NB4 (cell line): ENCODE measurements at regions not wholly inside any gene's neighbourhood (a gene's known extent, or its start where the extent isn't known, plus 50 kb on each side); places are given as distances from the start of the nearest gene placed in this dataset.

Experiments used
- POLR2A ChIP-seq: IDR thresholded peaks from 2 replicates; pipeline ENCODE4 v1.6.1; 2011; ENCODE audit warnings: mild to moderate bottlenecking; ENCODE audit not compliant: insufficient read length; ENCODE audit errors: extremely low read depth
- TF ChIP-seq, protein P1 (sequence below): IDR thresholded peaks from 2 replicates; pipeline ENCODE4 v1.6.1; 2011; ENCODE audit warnings: low read depth, low read length
- TF ChIP-seq, protein P2 (sequence below): IDR thresholded peaks from one replicate; pipeline ENCODE4 v1.5.1; 2012; ENCODE audit warnings: low read depth, low read length

DNA sequence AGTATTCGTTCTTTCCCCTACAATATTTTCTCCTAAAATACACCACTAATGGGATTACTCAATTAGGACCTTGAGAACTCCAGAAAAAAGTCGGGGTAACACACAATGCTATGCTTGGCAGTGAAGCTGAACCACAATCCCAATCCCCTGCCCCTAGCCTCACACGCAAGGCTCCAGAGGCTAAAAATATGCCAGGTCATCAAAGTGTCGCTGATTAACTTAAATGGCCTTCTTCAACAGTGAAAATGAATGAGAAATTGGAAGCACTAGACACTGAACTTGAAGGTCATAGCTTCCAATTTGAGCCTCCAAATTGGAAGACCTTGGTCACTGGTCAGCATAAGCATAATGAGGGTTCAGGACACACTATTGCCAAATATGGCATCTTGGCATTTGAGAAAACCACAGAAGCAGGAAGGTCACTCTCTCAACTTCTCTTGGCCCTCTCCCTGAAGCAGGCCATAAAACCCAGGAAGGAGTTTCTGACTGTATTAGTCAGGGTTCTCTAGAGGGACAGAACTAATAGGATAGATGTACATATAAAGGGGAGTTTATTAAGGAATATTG is 86.0 kb upstream of the SATB2 start:
- TF ChIP-seq, protein P1, sequence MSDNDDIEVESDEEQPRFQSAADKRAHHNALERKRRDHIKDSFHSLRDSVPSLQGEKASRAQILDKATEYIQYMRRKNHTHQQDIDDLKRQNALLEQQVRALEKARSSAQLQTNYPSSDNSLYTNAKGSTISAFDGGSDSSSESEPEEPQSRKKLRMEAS = no peak
- TF ChIP-seq POLR2A = no peak
- TF ChIP-seq, protein P2, sequence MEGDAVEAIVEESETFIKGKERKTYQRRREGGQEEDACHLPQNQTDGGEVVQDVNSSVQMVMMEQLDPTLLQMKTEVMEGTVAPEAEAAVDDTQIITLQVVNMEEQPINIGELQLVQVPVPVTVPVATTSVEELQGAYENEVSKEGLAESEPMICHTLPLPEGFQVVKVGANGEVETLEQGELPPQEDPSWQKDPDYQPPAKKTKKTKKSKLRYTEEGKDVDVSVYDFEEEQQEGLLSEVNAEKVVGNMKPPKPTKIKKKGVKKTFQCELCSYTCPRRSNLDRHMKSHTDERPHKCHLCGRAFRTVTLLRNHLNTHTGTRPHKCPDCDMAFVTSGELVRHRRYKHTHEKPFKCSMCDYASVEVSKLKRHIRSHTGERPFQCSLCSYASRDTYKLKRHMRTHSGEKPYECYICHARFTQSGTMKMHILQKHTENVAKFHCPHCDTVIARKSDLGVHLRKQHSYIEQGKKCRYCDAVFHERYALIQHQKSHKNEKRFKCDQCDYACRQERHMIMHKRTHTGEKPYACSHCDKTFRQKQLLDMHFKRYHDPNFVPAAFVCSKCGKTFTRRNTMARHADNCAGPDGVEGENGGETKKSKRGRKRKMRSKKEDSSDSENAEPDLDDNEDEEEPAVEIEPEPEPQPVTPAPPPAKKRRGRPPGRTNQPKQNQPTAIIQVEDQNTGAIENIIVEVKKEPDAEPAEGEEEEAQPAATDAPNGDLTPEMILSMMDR = no peak
